ENCODE measurements at regions not wholly inside any gene's neighbourhood (a gene's known extent, or its start where the extent isn't known, plus 50 kb on each side); places are given as distances from the start of the nearest gene placed in this dataset.

GRCh38 chr6:23457321-23457720 is 668.7 kb upstream of the NRSN1 start:
- no peak for DNase-seq (ENCODE audit: low read depth in 2 of 2)

- no peak for DNase-seq (ENCODE audit: low read depth in 2 of 2)
Observed at GRCh38 chr6:23465912-23466311, 660.1 kb upstream of the NRSN1 start.

GRCh38 chr6:23477586-23477985 is 648.4 kb upstream of the NRSN1 start:
- no peak for DNase-seq (ENCODE audit: low read depth in 2 of 2)

GRCh38 chr6:23478312-23478711 is 647.7 kb upstream of the NRSN1 start:
- no peak for DNase-seq (ENCODE audit: low read depth in 2 of 2)

- DNase-seq (ENCODE audit: low read depth in 2 of 2), result no peak
Observed at GRCh38 chr6:23483896-23484295, 642.1 kb upstream of the NRSN1 start.

GRCh38 chr6:23494367-23494766 is 631.6 kb upstream of the NRSN1 start:
- DNase-seq (ENCODE audit: low read depth in 2 of 2), result no peak

GRCh38 chr6:23498013-23498412 is 628.0 kb upstream of the NRSN1 start:
- DNase-seq (ENCODE audit: low read depth in 2 of 2), result no peak

GRCh38 chr6:23499549-23499948 is 626.5 kb upstream of the NRSN1 start:
- no peak for DNase-seq (ENCODE audit: low read depth in 2 of 2)

GRCh38 chr6:23503173-23503572 is 622.8 kb upstream of the NRSN1 start:
- no peak for DNase-seq (ENCODE audit: low read depth in 2 of 2)

- DNase-seq (ENCODE audit: low read depth in 2 of 2), result no peak
Observed at GRCh38 chr6:23505026-23505425, 621.0 kb upstream of the NRSN1 start.

- no peak for DNase-seq (ENCODE audit: low read depth in 2 of 2)
Observed at GRCh38 chr6:23510778-23511510, 615.1 kb upstream of the NRSN1 start.

GRCh38 chr6:23511817-23512216 is 614.2 kb upstream of the NRSN1 start:
- DNase-seq (ENCODE audit: low read depth in 2 of 2), result no peak

GRCh38 chr6:23518294-23518693 is 607.7 kb upstream of the NRSN1 start:
- no peak for DNase-seq (ENCODE audit: low read depth in 2 of 2)

GRCh38 chr6:23522792-23523547 is 603.0 kb upstream of the NRSN1 start:
- DNase-seq (ENCODE audit: low read depth in 2 of 2), result no peak

- DNase-seq (ENCODE audit: low read depth in 2 of 2), result no peak
Observed at GRCh38 chr6:23523771-23524170, 602.2 kb upstream of the NRSN1 start.

GRCh38 chr6:23524548-23524947 is 601.5 kb upstream of the NRSN1 start:
- no peak for DNase-seq (ENCODE audit: low read depth in 2 of 2)

GRCh38 chr6:23526526-23526925 is 599.5 kb upstream of the NRSN1 start:
- DNase-seq (ENCODE audit: low read depth in 2 of 2), result peak in 1 of 2 donors; percentile 20

GRCh38 chr6:23529902-23530301 is 596.1 kb upstream of the NRSN1 start:
- no peak for DNase-seq (ENCODE audit: low read depth in 2 of 2)

GRCh38 chr6:23531666-23532065 is 594.3 kb upstream of the NRSN1 start:
- no peak for DNase-seq (ENCODE audit: low read depth in 2 of 2)

- no peak for DNase-seq (ENCODE audit: low read depth in 2 of 2)
Observed at GRCh38 chr6:23532227-23532626, 593.8 kb upstream of the NRSN1 start.

GRCh38 chr6:23533311-23533710 is 592.7 kb upstream of the NRSN1 start:
- no peak for DNase-seq (ENCODE audit: low read depth in 2 of 2)

- DNase-seq (ENCODE audit: low read depth in 2 of 2), result no peak
Observed at GRCh38 chr6:23533944-23534343, 592.1 kb upstream of the NRSN1 start.

- no peak for DNase-seq (ENCODE audit: low read depth in 2 of 2)
Observed at GRCh38 chr6:23534351-23534750, 591.7 kb upstream of the NRSN1 start.
